GM19043 (cell line): ENCODE measurements at regions not wholly inside any gene's neighbourhood (a gene's known extent, or its start where the extent isn't known, plus 50 kb on each side); places are given as distances from the start of the nearest gene placed in this dataset.

Source experiments
- ATAC-seq: cut with Tn5 transposase; IDR thresholded peaks from one replicate; pipeline ENCODE4 v1.9.1; 2021; ENCODE audit warnings: low read depth; ENCODE audit not compliant: unreplicated experiment

GRCh38 chr1:187294421-187295201 is 465.9 kb downstream of the PLA2G4A start:
- no peak for ATAC-seq

- no peak for ATAC-seq
Measured at GRCh38 chr1:187300081-187300480, 471.3 kb downstream of the PLA2G4A start.

- ATAC-seq = no peak
Measured at GRCh38 chr1:187306710-187307415, 478.1 kb downstream of the PLA2G4A start.

- no peak for ATAC-seq
Measured at GRCh38 chr1:187310038-187310631, 481.4 kb downstream of the PLA2G4A start.

GRCh38 chr1:187313115-187313514 is 484.4 kb downstream of the PLA2G4A start:
- ATAC-seq = no peak

GRCh38 chr1:187326557-187326956 is 497.8 kb downstream of the PLA2G4A start:
- ATAC-seq = no peak

GRCh38 chr1:187336441-187337168 is 507.9 kb downstream of the PLA2G4A start:
- no peak for ATAC-seq

- ATAC-seq = no peak
Measured at GRCh38 chr1:187338762-187339412, 510.1 kb downstream of the PLA2G4A start.

- ATAC-seq = no peak
Measured at GRCh38 chr1:187342495-187342894, 513.7 kb downstream of the PLA2G4A start.

- no peak for ATAC-seq
Measured at GRCh38 chr1:187374082-187374481, 545.3 kb downstream of the PLA2G4A start.

GRCh38 chr1:187374742-187375141 is 546.0 kb downstream of the PLA2G4A start:
- no peak for ATAC-seq

- ATAC-seq = no peak
Measured at GRCh38 chr1:187383366-187383765, 554.6 kb downstream of the PLA2G4A start.

- ATAC-seq = no peak
Measured at GRCh38 chr1:187384504-187384903, 555.8 kb downstream of the PLA2G4A start.

- ATAC-seq = no peak
Measured at GRCh38 chr1:187390215-187390818, 561.6 kb downstream of the PLA2G4A start.

GRCh38 chr1:187396226-187396625 is 567.5 kb downstream of the PLA2G4A start:
- ATAC-seq = no peak

- ATAC-seq = no peak
Measured at GRCh38 chr1:187396929-187397796, 568.4 kb downstream of the PLA2G4A start.

- ATAC-seq = no peak
Measured at GRCh38 chr1:187408212-187409004, 579.7 kb downstream of the PLA2G4A start.

GRCh38 chr1:187409341-187409740 is 580.6 kb downstream of the PLA2G4A start:
- no peak for ATAC-seq
